ENCODE measurements at regions not wholly inside any gene's neighbourhood (a gene's known extent, or its start where the extent isn't known, plus 50 kb on each side); places are given as distances from the start of the nearest gene placed in this dataset.
"Not testable (repeated sequence)": the region's sequence is repeated elsewhere in the genome, so short reads cannot be mapped to it uniquely, and the experiment has no call there.

- DNase-seq, result no peak
Observed at GRCh38 chr17:14459955-14460354, 159.1 kb downstream of the HS3ST3B1 start.

DNA sequence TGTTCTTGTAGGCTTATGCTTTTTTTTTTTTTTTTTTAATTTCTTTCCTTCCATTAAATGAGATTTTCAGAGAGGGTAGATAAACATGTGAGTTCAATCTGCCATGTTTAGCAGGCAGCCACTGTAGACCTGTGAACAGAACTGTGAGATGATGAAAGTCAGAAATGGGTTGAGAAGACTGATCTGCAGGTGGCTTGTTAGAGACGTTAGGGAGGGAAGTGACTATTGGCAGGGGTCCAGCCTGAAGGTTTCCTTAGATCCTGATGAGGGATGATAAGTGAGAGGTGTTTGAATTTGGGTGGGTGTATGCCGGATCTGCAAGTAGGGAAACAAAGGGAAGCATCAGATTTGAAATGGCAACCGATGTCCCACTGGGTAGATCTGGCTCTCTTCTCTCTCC is 157.8 kb downstream of the HS3ST3B1 start:
- DNase-seq, result no peak

DNA sequence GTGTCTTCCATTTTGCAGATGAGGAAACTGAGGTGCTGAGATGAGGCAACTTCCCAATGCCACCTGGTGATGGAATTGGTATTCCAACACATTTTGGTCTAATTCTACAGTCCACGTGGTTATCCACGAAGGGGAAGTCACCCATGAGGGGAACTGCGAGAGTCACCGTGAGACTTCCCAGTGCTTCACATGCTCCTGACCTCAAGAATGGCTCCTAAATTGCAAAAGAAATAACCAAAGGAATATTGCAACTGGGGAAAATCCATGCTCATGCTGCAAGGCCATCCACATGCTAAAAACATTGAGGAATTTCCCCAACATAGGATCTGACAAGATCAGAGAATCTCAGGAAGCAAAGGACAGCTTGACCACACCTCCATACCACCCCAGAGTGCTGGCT is 153.9 kb downstream of the HS3ST3B1 start:
- DNase-seq, result no peak

DNA sequence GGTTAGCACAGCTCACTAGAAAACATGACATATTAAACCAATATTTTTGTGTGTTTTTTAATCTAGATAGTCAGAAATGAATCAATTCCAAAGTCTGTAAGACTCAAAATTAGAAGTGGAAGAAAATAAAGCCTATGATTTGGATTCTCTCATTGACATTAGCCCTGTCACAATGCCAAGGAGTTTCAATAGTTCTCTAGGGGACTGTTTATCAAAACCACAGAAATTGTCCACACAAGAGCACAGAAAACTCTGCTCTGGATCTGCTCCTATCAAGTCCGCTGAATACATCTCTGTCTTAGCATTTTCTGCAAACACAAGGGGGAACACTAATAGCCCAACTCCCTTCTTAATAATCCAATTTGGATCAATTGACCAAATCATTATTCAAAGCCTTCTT is 152.0 kb downstream of the HS3ST3B1 start:
- DNase-seq, result no peak

DNA sequence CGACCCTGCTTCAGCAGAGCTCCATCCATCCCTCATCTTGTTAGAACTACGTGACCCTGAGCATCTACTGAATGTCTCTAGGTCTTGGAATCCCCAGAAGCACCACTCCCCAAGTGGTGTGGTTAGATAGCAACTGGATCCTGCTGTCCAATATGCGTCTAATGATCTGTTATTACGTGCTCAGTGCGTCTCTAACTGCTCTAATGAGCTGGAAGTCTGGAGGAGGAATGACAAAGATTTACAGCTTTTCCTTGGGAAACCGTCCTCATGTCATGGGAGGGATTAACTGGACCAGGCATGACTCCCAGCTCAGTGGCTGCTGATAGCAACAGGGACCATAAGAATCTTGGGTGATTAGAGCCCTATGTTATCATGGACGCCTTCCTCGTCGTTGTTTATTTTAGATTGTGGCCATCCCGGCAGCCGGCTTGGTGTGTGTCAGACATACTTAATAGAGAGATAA is 150.9 kb downstream of the HS3ST3B1 start:
- DNase-seq, result no peak

GRCh38 chr17:14448818-14449217 is 147.9 kb downstream of the HS3ST3B1 start:
- no peak for DNase-seq

DNA sequence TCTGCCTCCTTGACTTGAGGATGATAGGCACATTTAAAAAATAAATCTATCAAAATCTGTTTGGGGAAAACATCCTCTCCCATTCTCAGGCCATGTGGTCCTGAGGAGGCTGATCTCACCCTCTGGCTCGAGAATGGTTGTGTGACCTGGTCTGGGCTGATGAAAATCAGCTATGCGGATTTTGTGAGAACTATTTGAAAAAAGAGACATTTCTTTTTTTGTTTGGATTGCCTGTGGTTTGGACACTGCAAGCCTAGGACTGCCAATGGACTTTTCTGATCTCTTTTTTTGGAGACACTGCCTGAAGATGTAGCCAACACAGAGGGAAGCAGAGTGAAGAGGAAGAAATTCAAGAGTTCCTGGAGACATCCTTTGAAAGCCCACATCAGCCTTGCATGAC is 145.9 kb downstream of the HS3ST3B1 start:
- no peak for DNase-seq

- DNase-seq, result no peak
Observed at GRCh38 chr17:14444915-14445314, 144.0 kb downstream of the HS3ST3B1 start.

DNA sequence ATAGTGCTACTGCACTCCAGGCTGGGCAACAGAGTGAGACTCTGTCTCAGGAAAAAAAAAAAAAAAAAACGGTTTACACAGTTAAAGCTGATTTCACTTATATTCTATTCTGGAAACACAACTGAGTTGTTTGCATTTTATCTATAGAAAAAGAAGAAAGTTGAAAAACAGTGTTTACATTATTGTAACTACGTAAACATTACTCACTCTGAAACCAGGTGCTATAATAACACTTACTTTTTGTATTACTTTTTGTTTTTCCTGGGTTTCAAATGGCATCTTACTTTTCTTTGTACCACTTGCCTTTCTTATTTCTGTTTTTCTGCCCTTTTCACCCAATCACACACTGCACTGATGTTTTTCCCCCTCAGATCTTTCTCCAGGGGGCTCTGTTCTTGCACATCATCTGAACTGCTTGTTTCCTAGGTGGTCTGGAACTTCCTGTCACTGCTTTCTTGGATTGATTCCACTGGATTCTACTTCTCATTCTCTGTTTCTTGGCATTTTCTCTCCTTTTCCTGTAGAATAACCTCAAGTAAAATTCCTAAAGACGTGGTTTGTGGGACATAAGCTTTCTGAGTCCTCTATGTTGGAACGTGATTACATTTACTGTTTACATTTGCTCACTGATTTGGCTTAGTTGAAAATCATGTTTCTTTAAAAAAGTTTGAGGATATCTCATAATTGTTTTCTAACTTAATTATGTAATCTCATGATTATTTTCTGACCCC is 142.1 kb downstream of the HS3ST3B1 start:
- no peak for DNase-seq

- no peak for DNase-seq
Observed at GRCh38 chr17:14437176-14437575, 136.3 kb downstream of the HS3ST3B1 start.

DNA sequence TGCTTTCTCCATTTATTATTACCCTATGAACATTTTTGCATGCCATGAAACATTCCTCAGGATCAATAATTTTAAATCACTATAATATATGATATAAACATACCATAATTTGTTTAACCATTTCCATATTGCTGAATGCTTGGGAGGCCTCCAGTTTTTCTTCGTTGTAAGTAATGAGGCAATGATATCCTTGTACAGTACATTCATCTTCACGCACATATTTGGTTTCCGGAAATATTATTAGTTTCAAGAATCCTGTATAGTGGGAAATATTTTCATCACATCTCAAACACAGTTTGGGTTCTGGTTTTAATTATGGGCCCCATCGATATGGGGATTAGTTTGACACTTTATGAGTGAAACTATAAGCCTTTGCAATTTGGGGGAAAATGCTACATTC is 135.4 kb downstream of the HS3ST3B1 start:
- DNase-seq, result no peak

GRCh38 chr17:14434506-14434905 is 133.6 kb downstream of the HS3ST3B1 start:
- DNase-seq, result no peak

GRCh38 chr17:14432079-14432478 is 131.2 kb downstream of the HS3ST3B1 start:
- DNase-seq, result no peak

DNA sequence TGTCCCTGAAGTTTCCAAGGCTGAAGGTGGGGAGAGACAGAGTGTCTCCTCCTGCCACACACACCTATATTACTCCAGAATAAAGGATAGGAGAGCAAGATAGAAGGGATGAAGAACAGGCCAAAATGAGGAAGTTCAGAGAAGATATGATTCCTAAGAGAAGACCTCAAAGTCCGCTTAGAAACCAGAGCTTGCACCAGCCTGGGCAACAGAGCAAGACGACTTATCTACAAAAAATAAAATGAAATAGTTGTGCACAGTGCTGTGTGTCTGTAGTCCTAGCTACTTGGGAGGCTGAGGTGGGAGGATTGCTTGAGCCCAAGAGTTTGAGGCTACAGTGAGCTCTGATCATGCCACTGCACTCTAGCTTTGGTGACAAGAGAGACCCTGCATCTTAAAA is 128.2 kb downstream of the HS3ST3B1 start:
- DNase-seq, result no peak

DNA sequence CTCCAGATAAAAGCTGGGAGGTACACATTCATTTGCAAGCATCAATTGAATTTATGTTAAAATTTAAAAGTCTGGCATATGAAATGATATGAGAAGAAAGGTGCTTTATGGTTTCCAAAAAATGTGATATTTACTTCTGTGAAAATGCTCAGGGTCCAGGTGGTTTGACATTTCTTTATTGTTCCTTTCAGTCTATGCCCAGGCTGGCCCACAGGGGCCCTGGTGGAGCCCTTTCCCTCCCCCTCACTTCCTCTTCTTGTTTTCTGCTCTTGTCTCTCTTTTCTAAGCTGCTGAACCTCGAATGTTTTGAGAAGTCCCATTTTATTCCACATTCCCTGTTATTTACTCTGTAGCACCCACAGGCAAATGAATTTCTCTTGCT is 127.8 kb downstream of the HS3ST3B1 start:
- no peak for DNase-seq

DNA sequence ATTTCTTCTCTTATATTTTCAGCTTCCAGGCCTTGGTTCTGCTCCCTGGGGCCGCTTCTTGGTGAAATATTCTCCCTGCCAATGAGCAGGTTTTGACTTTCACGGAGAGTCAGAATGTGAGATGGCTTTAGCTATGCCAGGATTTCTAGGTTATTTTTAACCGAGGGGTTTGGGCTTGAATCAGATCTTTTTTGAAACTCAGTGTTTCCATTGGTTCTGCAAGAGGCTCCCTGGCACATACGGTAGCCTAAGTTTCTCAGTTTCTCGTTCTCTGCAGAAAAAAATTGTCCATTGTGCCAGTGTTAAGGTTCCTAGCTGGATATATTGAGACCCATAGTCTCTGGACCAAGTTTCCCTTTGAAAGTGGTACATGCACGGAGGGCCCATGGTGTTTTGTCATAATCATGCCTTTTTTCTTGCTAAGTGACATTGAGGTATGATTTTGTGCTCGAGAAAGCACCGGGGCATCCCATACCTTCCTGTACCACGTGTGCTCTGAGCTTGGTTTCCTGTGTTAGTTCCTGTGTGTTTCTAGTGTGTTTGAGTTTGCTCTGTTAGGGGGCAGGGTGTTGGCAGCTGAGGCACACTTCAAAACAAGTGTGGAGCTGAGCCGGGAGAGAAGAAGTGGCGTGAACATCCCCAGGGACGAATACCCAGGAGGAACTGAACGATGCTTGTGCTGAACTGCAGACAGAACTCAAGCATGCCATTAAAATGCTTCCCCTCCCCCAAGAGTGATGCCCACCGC is 127.2 kb downstream of the HS3ST3B1 start:
- DNase-seq, result no peak

DNA sequence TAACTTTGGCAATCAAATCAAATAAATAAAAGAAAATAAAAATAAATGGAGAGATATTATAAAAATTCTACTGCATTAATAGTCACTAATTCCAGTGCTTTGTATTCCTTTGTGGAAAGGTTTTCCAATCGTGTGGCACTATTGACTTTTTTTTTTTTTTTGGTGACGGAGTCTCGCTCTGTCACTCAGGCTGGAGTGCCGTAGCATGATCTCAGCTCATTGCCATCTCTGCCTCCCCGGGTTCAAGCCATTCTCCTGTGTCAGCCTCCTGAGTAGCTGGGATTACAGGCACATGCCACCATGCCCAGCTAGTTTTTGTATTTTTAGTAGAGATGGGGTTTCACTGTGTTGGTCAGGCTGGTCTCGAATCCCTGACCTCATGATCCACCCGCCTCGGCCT is 122.3 kb downstream of the HS3ST3B1 start:
- not testable (repeated sequence) for DNase-seq

DNA sequence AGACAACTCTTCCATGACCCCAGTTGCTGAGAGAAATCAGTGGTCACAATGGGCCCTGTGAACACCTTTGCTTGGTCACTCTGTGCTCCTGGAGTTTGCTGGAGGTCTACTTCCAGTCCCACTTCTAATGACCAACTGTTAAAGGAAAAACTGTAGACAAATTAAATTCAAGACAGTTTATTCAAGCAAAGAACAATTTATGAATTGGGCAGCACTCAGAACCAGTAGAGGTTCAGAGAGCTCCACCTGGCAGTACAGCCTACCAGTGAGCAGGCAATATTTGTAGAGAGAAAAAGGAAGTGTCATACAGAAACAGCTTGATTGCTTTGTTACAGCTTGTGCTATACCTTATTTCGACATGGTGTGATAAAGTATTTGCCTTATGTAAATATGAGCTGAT is 116.5 kb downstream of the HS3ST3B1 start:
- no peak for DNase-seq

DNA sequence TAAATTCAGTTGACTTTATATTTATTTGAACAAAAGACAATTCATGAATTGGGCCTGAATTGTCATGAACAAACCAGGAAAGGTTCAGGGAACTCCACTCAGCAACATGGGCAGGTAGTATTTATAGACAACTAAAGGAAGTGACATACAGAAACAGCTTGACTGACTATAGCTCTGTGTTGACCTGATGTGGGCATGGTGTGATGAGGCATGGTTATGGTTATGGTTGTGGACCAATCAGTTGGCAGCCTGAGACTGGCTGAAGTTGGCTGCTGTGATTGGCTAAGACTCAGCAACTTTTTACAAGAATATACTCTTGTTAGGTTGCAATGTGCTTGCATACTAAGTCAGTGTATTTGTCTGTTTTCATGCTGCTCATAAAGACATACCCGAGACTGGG is 108.4 kb downstream of the HS3ST3B1 start:
- DNase-seq, result no peak

GRCh38 chr17:14407541-14407940 is 106.7 kb downstream of the HS3ST3B1 start:
- no peak for DNase-seq

GRCh38 chr17:14405189-14405588 is 104.3 kb downstream of the HS3ST3B1 start:
- no peak for DNase-seq
